GM12891 (cell line): ENCODE measurements at regions not wholly inside any gene's neighbourhood (a gene's known extent, or its start where the extent isn't known, plus 50 kb on each side); places are given as distances from the start of the nearest gene placed in this dataset.
"Not testable (repeated sequence)": the region's sequence is repeated elsewhere in the genome, so short reads cannot be mapped to it uniquely, and the experiment has no call there.

Experiments used
- DNase-seq: peaks from one replicate; pipeline ENCODE4 v3.0.0; 2011; ENCODE audit warnings: low spot score; ENCODE audit not compliant: insufficient read length
- FAIRE-seq: peaks from 2 replicates; lab custom pipeline; 2011; peaks lifted over from hg19 to GRCh38; lab: Jason Lieb, UNC
- PAX5 ChIP-seq: IDR thresholded peaks from 2 replicates; pipeline ENCODE4 v1.6.1; 2011; ENCODE audit warnings: low read length, moderate library complexity, mild to moderate bottlenecking; ENCODE audit not compliant: insufficient read depth, severe bottlenecking
- POLR2A ChIP-seq: IDR thresholded peaks from 2 replicates; pipeline ENCODE4 v1.6.1; 2011; ENCODE audit warnings: low read depth, low read length, control low read depth
- POLR2AphosphoS5 ChIP-seq: IDR thresholded peaks from 2 replicates; pipeline ENCODE4 v1.6.1; 2011; ENCODE audit warnings: low read depth, low read length, control low read depth
- POU2F2 ChIP-seq: IDR thresholded peaks from 2 replicates; pipeline ENCODE4 v1.6.1; 2011; ENCODE audit warnings: low read depth, mild to moderate bottlenecking, control low read depth, low read length, moderate library complexity
- SPI1 ChIP-seq: IDR thresholded peaks from 2 replicates; pipeline ENCODE4 v1.6.1; 2011; ENCODE audit warnings: low read depth, low read length, control low read depth
- TAF1 ChIP-seq: IDR thresholded peaks from 2 replicates; pipeline ENCODE4 v1.6.1; 2011; ENCODE audit warnings: low read depth, low read length, control low read depth

DNA sequence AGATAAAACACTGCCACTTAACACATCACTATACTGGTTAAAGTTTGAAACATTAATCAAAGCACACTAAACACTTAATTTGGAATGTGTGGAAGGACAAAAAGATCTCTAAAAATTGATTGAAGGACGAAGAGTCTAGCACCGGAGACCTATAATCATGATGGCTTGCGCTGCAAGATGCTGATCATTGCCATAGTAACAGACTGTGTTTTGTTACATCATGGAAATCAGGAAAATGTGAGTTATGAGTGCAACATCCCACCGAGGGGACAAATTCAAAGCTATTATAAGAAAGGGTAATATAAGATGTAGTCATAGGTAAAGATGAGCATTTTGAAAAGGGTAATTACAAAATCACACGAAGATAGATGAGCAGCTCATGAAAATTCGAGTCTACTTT, 278.8 kb upstream of the CTNND2 start:
- TF ChIP-seq PAX5 (no peak), POLR2AphosphoS5 (no peak), TAF1 (no peak)
- FAIRE-seq = no peak
- DNase-seq = no peak

DNA sequence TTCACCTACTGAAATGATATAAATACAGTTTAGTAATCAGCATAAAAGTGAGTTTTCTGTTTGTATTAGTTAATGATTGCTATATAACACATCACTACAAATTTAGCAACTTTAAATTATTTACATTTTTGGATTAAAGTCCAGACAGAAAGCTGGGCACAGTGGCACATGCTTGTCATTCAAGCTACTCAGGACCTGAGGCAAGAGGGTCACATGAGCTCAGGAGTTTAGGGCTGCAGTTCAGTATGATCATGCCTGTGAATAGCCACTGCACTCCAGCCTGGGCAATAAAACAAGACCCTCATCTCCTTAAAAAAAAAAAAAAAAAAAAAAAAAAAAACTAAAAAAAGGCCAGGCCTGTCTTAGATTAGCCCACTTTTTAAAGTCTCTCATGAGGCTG, 273.6 kb upstream of the CTNND2 start:
- DNase-seq = no peak

DNA sequence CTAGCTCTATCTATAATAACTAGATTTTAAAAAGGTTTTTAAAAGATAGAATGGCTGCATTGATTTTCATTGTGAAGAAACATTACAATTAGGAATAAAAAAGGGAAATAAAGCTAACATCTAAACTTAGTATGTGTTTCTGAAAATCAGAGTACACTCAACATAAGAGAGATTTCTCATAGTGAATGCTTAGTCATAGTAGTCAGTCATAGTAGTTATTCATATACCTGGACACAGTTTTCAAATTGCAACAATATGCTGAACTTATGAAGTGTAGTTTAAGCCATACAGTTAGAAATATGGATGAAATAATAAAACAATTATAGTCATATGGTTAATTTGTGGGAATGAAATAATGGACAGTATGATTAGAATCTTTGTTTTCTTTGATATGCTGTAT, 273.0 kb upstream of the CTNND2 start:
- no peak for DNase-seq
- no peak for TF ChIP-seq SPI1
- TF ChIP-seq POU2F2 = no peak
- TF ChIP-seq POLR2A = no peak
- TF ChIP-seq PAX5 = no peak
- no peak for TF ChIP-seq TAF1
- no peak for TF ChIP-seq POLR2AphosphoS5
- FAIRE-seq = no peak

More for the DNA sequence above, 273.6 kb upstream of the CTNND2 start:
- TF ChIP-seq POLR2AphosphoS5 = no peak
- TF ChIP-seq PAX5 = no peak
- TF ChIP-seq POLR2A = no peak
- no peak for TF ChIP-seq POU2F2
- no peak for TF ChIP-seq TAF1
- TF ChIP-seq SPI1 = no peak
- FAIRE-seq = no peak

DNA sequence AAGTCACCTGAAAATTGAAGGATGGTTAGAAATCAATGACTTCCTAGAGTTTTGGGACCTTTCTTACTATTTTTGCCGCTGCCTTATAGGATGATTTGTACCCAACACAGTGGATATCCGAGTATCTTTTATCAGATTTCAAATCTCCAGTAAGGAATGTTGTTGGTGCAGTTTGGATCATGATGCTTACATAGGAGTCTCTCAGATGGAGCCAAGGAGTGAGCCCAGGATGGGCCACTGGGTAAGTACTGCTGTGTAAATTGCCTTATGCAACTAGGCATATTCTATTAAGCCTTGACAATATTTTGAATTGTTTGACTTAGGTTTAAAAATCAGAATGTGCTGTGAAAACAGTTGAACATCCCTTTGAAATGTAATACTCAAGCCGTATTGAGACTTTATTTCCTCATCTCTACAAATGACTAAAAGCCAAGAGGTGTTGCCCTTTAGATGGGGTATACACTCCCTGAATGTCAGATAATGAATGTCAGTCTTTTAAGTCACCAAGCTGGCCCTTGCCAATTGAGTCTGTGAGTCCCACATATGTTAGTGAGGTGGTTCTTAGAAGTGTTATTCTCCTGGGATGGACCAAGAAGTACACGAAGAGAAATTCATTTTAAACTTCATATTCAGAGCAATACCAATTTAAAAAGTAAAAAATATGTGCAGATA, 271.8 kb upstream of the CTNND2 start:
- no peak for TF ChIP-seq POLR2AphosphoS5
- no peak for TF ChIP-seq POU2F2
- no peak for TF ChIP-seq SPI1
- TF ChIP-seq TAF1 = no peak
- no peak for TF ChIP-seq PAX5
- TF ChIP-seq POLR2A = no peak
- FAIRE-seq = no peak
- DNase-seq = no peak

DNA sequence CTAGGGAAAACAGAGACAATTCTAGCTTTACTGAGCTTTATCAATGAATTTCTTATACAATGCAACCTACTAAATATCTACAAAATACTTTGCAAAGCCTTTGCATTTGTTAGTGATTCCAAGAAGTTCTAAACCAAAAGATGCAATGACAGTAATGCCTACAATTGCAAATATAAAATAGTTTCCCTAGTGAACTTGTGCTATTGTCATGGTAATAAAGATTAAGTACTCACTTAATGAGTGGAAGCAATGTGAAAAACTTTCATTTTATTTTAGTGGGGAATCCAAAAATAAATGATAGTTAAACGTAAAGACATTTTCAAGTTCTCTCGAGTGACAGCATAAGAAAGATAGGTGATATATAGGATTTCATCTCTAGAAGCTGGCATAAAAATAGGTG, 270.5 kb upstream of the CTNND2 start:
- DNase-seq (no peak), FAIRE-seq (no peak)
- TF ChIP-seq TAF1 = no peak
- no peak for TF ChIP-seq PAX5
- TF ChIP-seq POLR2A = no peak
- no peak for TF ChIP-seq SPI1
- no peak for TF ChIP-seq POU2F2
- no peak for TF ChIP-seq POLR2AphosphoS5

DNA sequence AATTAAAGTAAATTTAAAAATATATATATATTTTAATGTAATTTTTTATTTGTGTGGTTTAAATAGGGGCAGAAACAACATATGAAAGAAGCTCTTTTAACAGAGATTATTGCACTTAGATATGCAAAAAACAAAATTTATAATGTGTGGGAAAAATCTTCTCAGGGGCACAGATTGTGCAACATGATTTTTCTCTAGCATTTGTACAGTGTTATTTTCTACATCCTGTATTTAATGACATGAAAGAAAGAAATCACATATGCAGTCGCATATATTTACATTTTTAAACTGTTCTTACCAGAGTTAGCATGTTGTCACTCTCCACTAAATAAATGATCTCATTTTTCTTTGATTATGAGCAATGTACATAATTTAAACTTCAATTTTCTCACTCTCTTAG, 265.3 kb upstream of the CTNND2 start:
- DNase-seq (no peak), FAIRE-seq (no peak)
- no peak for TF ChIP-seq POLR2A
- no peak for TF ChIP-seq SPI1
- no peak for TF ChIP-seq POLR2AphosphoS5
- no peak for TF ChIP-seq POU2F2
- TF ChIP-seq TAF1 = no peak
- TF ChIP-seq PAX5 = no peak

DNA sequence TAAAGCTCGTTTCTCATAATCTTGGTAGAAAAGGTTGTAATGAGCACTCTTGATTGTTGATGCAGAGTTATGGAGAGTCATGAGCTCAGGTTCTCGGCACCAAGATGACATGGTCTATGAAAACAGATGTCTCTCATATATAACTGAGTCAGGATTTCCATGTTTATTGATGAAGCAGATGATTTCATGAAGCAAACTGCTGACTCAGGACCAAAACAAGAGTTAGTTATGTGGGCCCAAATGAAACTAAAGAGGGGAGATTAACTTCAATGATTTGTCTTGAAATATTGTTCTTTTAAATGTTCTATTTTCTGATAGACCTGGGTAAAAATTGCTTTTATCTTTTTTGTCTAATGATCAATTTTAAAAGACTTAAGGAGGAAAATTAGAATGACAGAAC, 258.6 kb upstream of the CTNND2 start:
- DNase-seq = no peak
- no peak for TF ChIP-seq PAX5
- no peak for TF ChIP-seq POLR2AphosphoS5
- TF ChIP-seq POLR2A = no peak
- no peak for TF ChIP-seq TAF1
- no peak for TF ChIP-seq SPI1
- TF ChIP-seq POU2F2 = no peak
- FAIRE-seq = no peak

DNA sequence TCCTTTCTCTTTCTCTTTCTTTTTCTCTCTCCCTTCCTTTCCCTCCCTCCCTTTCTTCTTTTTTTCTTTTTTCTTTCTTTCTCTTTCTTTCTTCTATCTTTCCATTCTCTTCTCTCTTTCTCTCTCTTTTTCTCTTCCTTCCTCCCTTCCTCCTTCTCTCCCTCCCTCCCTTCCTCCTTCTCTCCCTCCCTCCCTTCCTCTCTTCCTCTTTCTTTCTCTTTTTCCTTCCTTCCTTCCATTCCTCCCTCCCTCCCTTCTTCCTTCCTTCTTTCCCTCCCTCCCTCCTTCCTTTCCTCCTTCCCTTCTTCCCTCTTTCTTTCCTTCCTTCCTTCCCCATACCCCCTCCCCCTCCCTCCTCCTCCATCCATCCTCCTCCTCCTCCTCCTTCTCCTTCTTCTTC, 243.3 kb upstream of the CTNND2 start:
- TF ChIP-seq POLR2AphosphoS5 (no peak), POLR2A (no peak), PAX5 (no peak), SPI1 (no peak)
- FAIRE-seq (no peak), DNase-seq (no peak)

DNA sequence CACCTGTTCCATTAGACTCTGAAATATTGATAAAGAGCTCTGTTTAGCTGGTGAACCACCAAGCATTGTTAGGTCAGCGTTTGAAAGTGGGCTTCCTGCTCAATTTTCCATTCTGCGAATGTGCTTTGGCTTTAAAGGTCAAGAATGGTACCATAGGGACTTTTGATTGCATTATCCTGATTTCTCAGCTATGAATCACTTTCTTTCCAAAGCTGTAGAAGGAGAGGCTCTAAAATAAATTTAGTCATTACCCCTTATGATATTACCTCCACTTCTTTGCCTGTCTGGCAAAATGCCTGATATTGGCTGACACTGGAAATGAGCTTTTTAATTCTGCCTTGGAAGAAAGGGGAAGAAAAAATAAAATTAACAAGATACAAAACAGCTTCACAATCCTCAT, 237.2 kb upstream of the CTNND2 start:
- TF ChIP-seq POLR2AphosphoS5 (no peak), POU2F2 (no peak), PAX5 (no peak), POLR2A (no peak), TAF1 (no peak), SPI1 (no peak)
- DNase-seq = no peak
- no peak for FAIRE-seq

DNA sequence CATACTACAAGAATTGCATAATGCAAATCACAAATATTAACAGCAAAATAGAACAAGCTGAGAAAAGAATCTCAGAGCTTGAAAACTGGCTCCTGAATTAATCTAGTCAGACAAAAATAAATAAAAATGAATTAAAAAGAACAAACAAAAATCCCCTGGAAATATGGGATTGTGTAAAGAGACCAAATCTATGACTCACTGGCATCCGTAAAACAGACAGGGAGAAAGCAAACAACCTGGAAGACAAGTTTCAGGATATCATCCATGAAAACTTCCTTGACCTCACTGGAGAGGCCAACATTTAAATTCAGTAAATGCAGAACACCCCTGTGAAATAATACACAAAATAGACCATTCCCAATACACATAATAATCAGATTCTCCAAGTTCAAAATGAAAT, 229.3 kb upstream of the CTNND2 start:
- DNase-seq (no peak), FAIRE-seq (no peak)

DNA sequence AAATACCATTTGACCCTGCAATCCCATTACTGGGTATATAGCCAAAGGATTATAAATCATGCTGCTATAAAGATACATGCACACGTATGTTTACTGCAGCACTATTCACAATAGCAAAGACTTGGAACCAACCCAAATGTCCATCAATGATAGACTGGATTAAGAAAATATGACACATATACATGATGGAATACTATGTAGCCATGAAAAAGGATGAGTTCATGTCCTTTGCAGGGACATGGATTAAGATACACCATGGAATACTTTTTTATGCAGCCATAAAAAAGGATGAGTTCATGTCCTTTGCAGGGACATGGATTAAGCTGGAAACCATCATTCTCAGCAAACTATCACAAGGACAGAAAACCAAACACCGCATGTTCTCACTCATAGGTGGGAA, 226.8 kb upstream of the CTNND2 start:
- FAIRE-seq = not testable (repeated sequence)

More for the DNA sequence above, 229.3 kb upstream of the CTNND2 start:
- TF ChIP-seq POLR2AphosphoS5 (no peak), POU2F2 (no peak), TAF1 (no peak), SPI1 (no peak), PAX5 (no peak), POLR2A (no peak)

DNA sequence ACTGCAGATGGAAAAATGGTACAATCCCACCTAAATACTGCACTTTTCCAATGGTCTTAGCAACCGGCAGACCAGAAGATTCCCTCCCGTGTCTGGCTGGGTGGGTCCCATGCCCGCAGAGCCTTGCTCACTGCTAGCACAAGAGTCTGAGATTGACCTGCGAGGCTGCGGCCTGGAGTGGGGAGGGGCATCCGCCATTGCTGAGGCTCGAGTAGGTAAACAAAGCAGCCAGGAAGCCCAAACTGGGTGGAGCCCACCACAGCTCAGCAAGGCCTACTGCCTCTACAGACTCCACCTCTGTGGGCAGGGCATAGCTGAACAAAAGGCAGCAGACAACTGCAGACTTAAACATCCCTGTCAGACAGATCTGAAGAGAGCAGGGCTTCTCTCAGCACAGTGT, 221.6 kb upstream of the CTNND2 start:
- DNase-seq = no peak
- TF ChIP-seq POU2F2 (no peak), POLR2A (no peak)
- FAIRE-seq = no peak

More for the DNA sequence above, 226.8 kb upstream of the CTNND2 start:
- not testable (repeated sequence) for DNase-seq
